PC-3 (cell line): ENCODE measurements at regions not wholly inside any gene's neighbourhood (a gene's known extent, or its start where the extent isn't known, plus 50 kb on each side); places are given as distances from the start of the nearest gene placed in this dataset.

ENCODE experiments used
- ATAC-seq: fragments of 200-7000 bp; cut with Tn5 transposase; 2 replicates; pipeline ENCODE4 v1.9.1; 2020; ENCODE audit warnings: mild to moderate bottlenecking, moderate library complexity
- BruUV-seq: library from RNA; stranded (reverse); fragments of 400-500 nt; replicated peaks from 2 replicates; lab custom pipeline; 2021; lab: Mats Ljungman, UMichigan
- CTCF ChIA-PET: fragments of 300-600 bp; sonication (Branson Sonifier 250); formaldehyde crosslinking; loops from one replicate; lab custom pipeline; 2022; ENCODE audit warnings: antibody characterized with exemption; lab: Charles Lee
- POLR2A ChIA-PET: fragments of 300-600 bp; sonication (Branson Sonifier 250); formaldehyde crosslinking; loops from one replicate; lab custom pipeline; 2022; ENCODE audit warnings: antibody characterized with exemption; ENCODE audit not compliant: unreplicated experiment; lab: Charles Lee
- DNase-seq: peaks from one replicate; pipeline ENCODE4 v3.0.0-alpha.2; 2015
- H2AFZ ChIP-seq: fragments of 300-600 bp; sonication (generic); 2 replicates; pipeline ENCODE4 v1.6.0; 2016; ENCODE audit warnings: antibody characterized with exemption, low read length
- H3F3A ChIP-seq: fragments of 300-600 bp; sonication (generic); one replicate; pipeline ENCODE4 v1.6.0; 2017; ENCODE audit warnings: antibody characterized with exemption, low read length, control low read depth, mild to moderate bottlenecking; ENCODE audit not compliant: unreplicated experiment
- H3K27ac ChIP-seq: fragments of 300-600 bp; sonication (generic); 2 replicates; pipeline ENCODE4 v1.5.1; 2016; ENCODE audit warnings: mild to moderate bottlenecking, low read length
- H3K27me3 ChIP-seq: fragments of 300-600 bp; sonication (generic); 2 replicates; pipeline ENCODE4 v1.6.1; 2016; ENCODE audit warnings: low read length, mixed read lengths
- H3K36me3 ChIP-seq: fragments of 300-600 bp; sonication (generic); 2 replicates; pipeline ENCODE4 v1.6.1; 2016; ENCODE audit warnings: low read depth, mixed run types, low read length, mixed read lengths
- H3K4me1 ChIP-seq: fragments of 300-600 bp; sonication (generic); 2 replicates; pipeline ENCODE4 v1.5.1; 2016; ENCODE audit warnings: low read length; ENCODE audit not compliant: insufficient read depth
- H3K4me2 ChIP-seq: fragments of 300-600 bp; sonication (generic); 2 replicates; pipeline ENCODE4 v1.6.0; 2016; ENCODE audit warnings: low read length
- H3K4me3 ChIP-seq: fragments of 300-600 bp; sonication (generic); 2 replicates; pipeline ENCODE4 v1.5.1; 2016; ENCODE audit warnings: mild to moderate bottlenecking, low read length, mixed read lengths
- H3K79me2 ChIP-seq: fragments of 300-600 bp; sonication (generic); 2 replicates; pipeline ENCODE4 v1.6.1; 2017; ENCODE audit warnings: low read length, mixed read lengths
- H3K9ac ChIP-seq: fragments of 300-600 bp; sonication (generic); 2 replicates; pipeline ENCODE4 v1.6.0; 2016; ENCODE audit warnings: mild to moderate bottlenecking, low read length
- H3K9me2 ChIP-seq: fragments of 300-600 bp; sonication (generic); replicated peaks from 2 replicates; pipeline ENCODE4 v1.6.1; 2016; ENCODE audit warnings: mixed run types, low read length, mixed read lengths
- H3K9me3 ChIP-seq: fragments of 300-600 bp; sonication (generic); 2 replicates; pipeline ENCODE4 v1.6.1; 2016; ENCODE audit warnings: low read length, mixed read lengths
- H4K20me1 ChIP-seq: fragments of 300-600 bp; sonication (generic); 2 replicates; pipeline ENCODE4 v1.6.1; 2016; ENCODE audit warnings: low read length, mixed read lengths
- CTCF ChIP-seq: fragments of 300-600 bp; sonication (generic); conservative IDR thresholded peaks from 2 replicates; pipeline ENCODE4 v1.5.1; 2017; ENCODE audit warnings: antibody characterized with exemption, low read depth, mild to moderate bottlenecking, low read length
- EZH2 ChIP-seq: fragments of 300-600 bp; sonication (generic); IDR thresholded peaks from one replicate; pipeline ENCODE4 v1.6.1; 2017; ENCODE audit warnings: antibody characterized with exemption, mild to moderate bottlenecking, low read length; ENCODE audit not compliant: unreplicated experiment
- EZH2phosphoT487 ChIP-seq: fragments of 300-600 bp; sonication (generic); IDR thresholded peaks from 2 replicates; pipeline ENCODE4 v1.6.1; 2018; ENCODE audit warnings: mild to moderate bottlenecking, antibody characterized with exemption, low read length, borderline replicate concordance
- intact Hi-C: fragments of 100-400 bp; cut with micrococcal nuclease; formaldehyde crosslinking; loops from 2 replicates; pipeline ENCODE4 v1.9.0; 2023

GRCh38 chr2:41914936-41915335 is 132.9 kb upstream of the PKDCC start:
- Histone ChIP-seq H3K4me3 (no peak overlapping the region), H3K27ac (no peak overlapping the region), H2AFZ (no peak overlapping the region), H3K4me2 (no peak overlapping the region), H3F3A (no peaks in the 10 kb centered on the region), H4K20me1 (no peaks in the 10 kb centered on the region), H3K9me3 (no peaks in the 10 kb centered on the region), H3K36me3 (no peaks in the 10 kb centered on the region), H3K4me1 (peaks cover 4% of the 10 kb centered on the region; the same call in 1 of the 2 replicates), H3K9me2 (no peaks in the 10 kb centered on the region), H3K27me3 (no peaks in the 10 kb centered on the region), H3K9ac (no peak overlapping the region), H3K79me2 (no peaks in the 10 kb centered on the region)
- BruUV-seq: no TSS peak
- intact Hi-C loops: no loop called here
- TF ChIP-seq CTCF (no peak), EZH2 (no peak), EZH2phosphoT487 (no peak)
- ATAC-seq (no peak), DNase-seq (no peak)
- ChIA-PET POLR2A (no interaction called here), CTCF (no interaction called here)

GRCh38 chr2:41916177-41916576 is 131.6 kb upstream of the PKDCC start:
- POLR2A ChIA-PET: no interaction called here
- DNase-seq (no peak), ATAC-seq (no peak)
- Histone ChIP-seq H3K4me2 (no peak overlapping the region), H3K79me2 (no peaks in the 10 kb centered on the region), H3F3A (no peaks in the 10 kb centered on the region), H3K4me1 (peaks cover 6% of the 10 kb centered on the region; the same call in 1 of the 2 replicates), H3K36me3 (no peaks in the 10 kb centered on the region), H3K9me3 (no peaks in the 10 kb centered on the region), H3K9ac (no peak overlapping the region), H4K20me1 (no peaks in the 10 kb centered on the region), H3K9me2 (no peaks in the 10 kb centered on the region), H3K4me3 (no peak overlapping the region), H2AFZ (no peak overlapping the region), H3K27me3 (no peaks in the 10 kb centered on the region), H3K27ac (no peak overlapping the region)
- BruUV-seq: no TSS peak
- TF ChIP-seq EZH2phosphoT487: no peak
- no peak for TF ChIP-seq CTCF
- no peak for TF ChIP-seq EZH2
- intact Hi-C loops: no loop called here
- CTCF ChIA-PET: no interaction called here

GRCh38 chr2:41917587-41917986 is 130.2 kb upstream of the PKDCC start:
- Histone ChIP-seq H3K4me3 (no peak overlapping the region), H3K4me2 (no peak overlapping the region), H3K36me3 (no peaks in the 10 kb centered on the region), H3K27me3 (no peaks in the 10 kb centered on the region), H4K20me1 (no peaks in the 10 kb centered on the region), H2AFZ (no peak overlapping the region), H3F3A (no peaks in the 10 kb centered on the region), H3K27ac (no peak overlapping the region), H3K9ac (no peak overlapping the region), H3K79me2 (no peaks in the 10 kb centered on the region), H3K9me2 (no peaks in the 10 kb centered on the region), H3K4me1 (peaks cover 6% of the 10 kb centered on the region; the same call in 1 of the 2 replicates), H3K9me3 (no peaks in the 10 kb centered on the region)
- BruUV-seq: no TSS peak
- ChIA-PET CTCF (no interaction called here), POLR2A (no interaction called here)
- intact Hi-C loops: no loop called here
- ATAC-seq (no peak), DNase-seq (no peak)
- TF ChIP-seq EZH2phosphoT487 (no peak), CTCF (no peak), EZH2 (no peak)
